Keratinocyte (primary cell): ENCODE measurements at regions not wholly inside any gene's neighbourhood (a gene's known extent, or its start where the extent isn't known, plus 50 kb on each side); places are given as distances from the start of the nearest gene placed in this dataset.

Experiments
- DNase-seq: peaks from one replicate; pipeline ENCODE4 v3.0.0-alpha.2; 2011; ENCODE audit warnings: low read depth, missing footprints, low spot score
- FAIRE-seq: peaks from 2 replicates; lab custom pipeline; 2011; peaks lifted over from hg19 to GRCh38; lab: Jason Lieb, UNC
- H2AFZ ChIP-seq: 2 replicates; pipeline ENCODE4 v1.6.0; 2012; ENCODE audit warnings: low read length, control low read depth, inconsistent platforms; ENCODE audit not compliant: control insufficient read depth
- H3K27ac ChIP-seq: 2 replicates; pipeline ENCODE4 v1.5.1; 2011; ENCODE audit warnings: low read length; ENCODE audit not compliant: control insufficient read depth, insufficient read depth
- H3K27me3 ChIP-seq: 3 replicates; pipeline ENCODE4 v1.6.0; 2011; ENCODE audit warnings: low read length; ENCODE audit not compliant: control insufficient read depth, insufficient read depth; ENCODE audit errors: extremely low read depth
- H3K36me3 ChIP-seq, 2 experiments: 2 replicates in 1 of 2; 3 replicates in 1 of 2; pipeline ENCODE4 v1.5.1; 2011; ENCODE audit warnings: low read length in 2 of 2, mild to moderate bottlenecking in 1 of 2; ENCODE audit not compliant: control insufficient read depth in 2 of 2, insufficient read depth in 2 of 2; ENCODE audit errors: extremely low read depth in 1 of 2
- H3K4me1 ChIP-seq: 3 replicates; pipeline ENCODE4 v1.5.1; 2011; ENCODE audit warnings: low read length; ENCODE audit not compliant: control insufficient read depth, insufficient read depth; ENCODE audit errors: extremely low read depth
- H3K4me2 ChIP-seq: 3 replicates; pipeline ENCODE4 v1.6.0; 2011; ENCODE audit warnings: low read depth, low read length; ENCODE audit not compliant: control insufficient read depth, insufficient read depth; ENCODE audit errors: extremely low read depth
- H3K4me3 ChIP-seq, 3 experiments: fragments of 200-600 bp in 1 of 3; sonication (generic) in 1 of 3; 2 replicates in 2 of 3; 3 replicates in 1 of 3; pipeline ENCODE4 v1.5.1; 2011 to 2016; ENCODE audit warnings: low read length in 3 of 3, mild to moderate bottlenecking in 3 of 3, control low read depth in 2 of 3, inconsistent platforms in 1 of 3, low read depth in 1 of 3, mixed read lengths in 1 of 3, mixed run types in 1 of 3, moderate library complexity in 1 of 3; ENCODE audit not compliant: control insufficient read depth in 2 of 3, insufficient read depth in 2 of 3; ENCODE audit errors: extremely low read depth in 1 of 3
- H3K79me2 ChIP-seq: 2 replicates; pipeline ENCODE4 v1.6.0; 2012; ENCODE audit warnings: low read length; ENCODE audit not compliant: control insufficient read depth, insufficient read depth
- H3K9ac ChIP-seq: 3 replicates; pipeline ENCODE4 v1.6.0; 2011; ENCODE audit warnings: low read length; ENCODE audit not compliant: control insufficient read depth, insufficient read depth; ENCODE audit errors: extremely low read depth
- H3K9me1 ChIP-seq: 3 replicates; pipeline ENCODE4 v1.6.0; 2011; ENCODE audit warnings: low read length; ENCODE audit not compliant: control insufficient read depth, insufficient read depth; ENCODE audit errors: extremely low read depth
- H3K9me3 ChIP-seq: 2 replicates; pipeline ENCODE4 v1.5.1; 2012; ENCODE audit warnings: low read depth, low read length; ENCODE audit not compliant: control insufficient read depth
- H4K20me1 ChIP-seq: 3 replicates; pipeline ENCODE4 v1.6.0; 2011; ENCODE audit warnings: low read length; ENCODE audit not compliant: control insufficient read depth, insufficient read depth; ENCODE audit errors: extremely low read depth
- EZH2 ChIP-seq: IDR thresholded peaks from one replicate; pipeline ENCODE4 v1.6.1; 2012; ENCODE audit warnings: inconsistent platforms, mild to moderate bottlenecking, low read length, moderate library complexity
- dilution Hi-C: fragments of 300-500 bp; cut with MboI; formaldehyde crosslinking; loops from one replicate; pipeline ENCODE4 v1.7.0; 2020; ENCODE audit warnings: low sequenced_read_pairs; ENCODE audit not compliant: extremely low pct_ligation_motif_present
- TF ChIP-seq, protein P1 (sequence below), 3 experiments: IDR thresholded peaks in 1 of 3; conservative IDR thresholded peaks in 1 of 3; optimal IDR thresholded peaks in 1 of 3; 2 replicates in 2 of 3; 3 replicates in 1 of 3; pipeline versions ENCODE3 to v1.5.1; 2011; ENCODE audit warnings: low read length in 3 of 3, mild to moderate bottlenecking in 3 of 3, moderate library complexity in 2 of 3, control low read depth in 1 of 3, inconsistent platforms in 1 of 3; ENCODE audit not compliant: insufficient read depth in 2 of 3; ENCODE audit errors: extremely low read depth in 1 of 3

- no peaks in the 10 kb centered on the region for H3K9me3 ChIP-seq
- H3K9me1 ChIP-seq, result no peaks in the 10 kb centered on the region
- dilution Hi-C loops, result no loop called here
- no peak overlapping the region for H3K4me2 ChIP-seq
- H4K20me1 ChIP-seq, result no peaks in the 10 kb centered on the region
- no peak overlapping the region for H3K9ac ChIP-seq
- no peak overlapping the region for H3K27ac ChIP-seq
- H3K4me3 ChIP-seq, result no peak overlapping the region
- H3K79me2 ChIP-seq, result no peaks in the 10 kb centered on the region
- TF ChIP-seq, protein P1, sequence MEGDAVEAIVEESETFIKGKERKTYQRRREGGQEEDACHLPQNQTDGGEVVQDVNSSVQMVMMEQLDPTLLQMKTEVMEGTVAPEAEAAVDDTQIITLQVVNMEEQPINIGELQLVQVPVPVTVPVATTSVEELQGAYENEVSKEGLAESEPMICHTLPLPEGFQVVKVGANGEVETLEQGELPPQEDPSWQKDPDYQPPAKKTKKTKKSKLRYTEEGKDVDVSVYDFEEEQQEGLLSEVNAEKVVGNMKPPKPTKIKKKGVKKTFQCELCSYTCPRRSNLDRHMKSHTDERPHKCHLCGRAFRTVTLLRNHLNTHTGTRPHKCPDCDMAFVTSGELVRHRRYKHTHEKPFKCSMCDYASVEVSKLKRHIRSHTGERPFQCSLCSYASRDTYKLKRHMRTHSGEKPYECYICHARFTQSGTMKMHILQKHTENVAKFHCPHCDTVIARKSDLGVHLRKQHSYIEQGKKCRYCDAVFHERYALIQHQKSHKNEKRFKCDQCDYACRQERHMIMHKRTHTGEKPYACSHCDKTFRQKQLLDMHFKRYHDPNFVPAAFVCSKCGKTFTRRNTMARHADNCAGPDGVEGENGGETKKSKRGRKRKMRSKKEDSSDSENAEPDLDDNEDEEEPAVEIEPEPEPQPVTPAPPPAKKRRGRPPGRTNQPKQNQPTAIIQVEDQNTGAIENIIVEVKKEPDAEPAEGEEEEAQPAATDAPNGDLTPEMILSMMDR (optimal IDR thresholded peaks at IDR 0.05 in 1 of 3, IDR thresholded peaks at IDR 0.05 in 1 of 3, conservative IDR thresholded peaks at IDR 0.05 in 1 of 3; ENCODE audit: extremely low read depth in 1 of 3, insufficient read depth in 2 of 3, low read length in 3 of 3), result no peak
- TF ChIP-seq EZH2, result no peak
- FAIRE-seq (no peak), DNase-seq (no peak)
- H3K27me3 ChIP-seq, result no peaks in the 10 kb centered on the region
- H3K36me3 ChIP-seq, result no peaks in the 10 kb centered on the region
- H3K4me1 ChIP-seq, result no peaks in the 10 kb centered on the region
- H2AFZ ChIP-seq, result no peak overlapping the region
Measured at GRCh38 chr6:8995156-8995555, 559.8 kb upstream of the SLC35B3 start.

- no peak overlapping the region for H2AFZ ChIP-seq
- no peak for DNase-seq
- dilution Hi-C loops, result no loop called here
- TF ChIP-seq EZH2, result no peak
- TF ChIP-seq, protein P1 (optimal IDR thresholded peaks at IDR 0.05 in 1 of 3, IDR thresholded peaks at IDR 0.05 in 1 of 3, conservative IDR thresholded peaks at IDR 0.05 in 1 of 3; ENCODE audit: extremely low read depth in 1 of 3, insufficient read depth in 2 of 3, low read length in 3 of 3), result no peak
- H3K4me3 ChIP-seq, result no peak overlapping the region
- no peaks in the 10 kb centered on the region for H3K27me3 ChIP-seq
- FAIRE-seq, result peak; percentile 32
- H3K4me1 ChIP-seq, result no peaks in the 10 kb centered on the region
- no peak overlapping the region for H3K9ac ChIP-seq
- H3K79me2 ChIP-seq, result no peaks in the 10 kb centered on the region
- no peaks in the 10 kb centered on the region for H3K36me3 ChIP-seq
- H3K9me3 ChIP-seq, result no peaks in the 10 kb centered on the region
- no peak overlapping the region for H3K27ac ChIP-seq
- no peaks in the 10 kb centered on the region for H3K9me1 ChIP-seq
- H3K4me2 ChIP-seq, result no peak overlapping the region
- no peaks in the 10 kb centered on the region for H4K20me1 ChIP-seq
Measured at GRCh38 chr6:8993111-8993510, 557.8 kb upstream of the SLC35B3 start.
